Endothelial cell of umbilical vein (primary cell): ENCODE measurements at regions not wholly inside any gene's neighbourhood (a gene's known extent, or its start where the extent isn't known, plus 50 kb on each side); places are given as distances from the start of the nearest gene placed in this dataset.

Experiments used
- BruUV-seq: library from RNA; stranded (reverse); fragments of 400-500 nt; replicated peaks from 2 replicates; lab custom pipeline; 2021; lab: Mats Ljungman, UMichigan
- CTCF ChIA-PET: fragments of 300-600, 350-600 bp; sonication (Branson Sonifier 250); formaldehyde crosslinking; loops from one replicate; lab custom pipeline; 2021; ENCODE audit warnings: antibody characterized with exemption, inconsistent platforms; lab: Charles Lee
- POLR2A ChIA-PET: fragments of 300-600, 350-600 bp; sonication (Branson Sonifier 250); formaldehyde crosslinking; loops from one replicate; lab custom pipeline; 2021; ENCODE audit warnings: antibody characterized with exemption, inconsistent platforms; lab: Charles Lee
- DNase-seq: peaks from one replicate; pipeline ENCODE4 v3.0.0-alpha.2; 2011; ENCODE audit warnings: low read depth, low spot score
- FAIRE-seq: peaks from 2 replicates; lab custom pipeline; 2011; peaks lifted over from hg19 to GRCh38; lab: Jason Lieb, UNC
- H2AFZ ChIP-seq: 2 replicates; pipeline ENCODE4 v1.6.0; 2012; ENCODE audit warnings: low read depth, low read length, control low read depth, inconsistent platforms
- H3K27ac ChIP-seq: 2 replicates; pipeline ENCODE4 v1.5.1; 2011; ENCODE audit warnings: low read depth, mild to moderate bottlenecking, control low read depth, low read length, moderate library complexity; ENCODE audit not compliant: insufficient read depth
- H3K27me3 ChIP-seq, 2 experiments: 2 replicates each; pipeline versions ENCODE4 v1.6.0 to v1.6.1; 2011; ENCODE audit warnings: low read length in 2 of 2, mixed read lengths in 1 of 2; ENCODE audit not compliant: control insufficient read depth in 2 of 2, insufficient read depth in 2 of 2
- H3K36me3 ChIP-seq, 2 experiments: 2 replicates in 1 of 2; 3 replicates in 1 of 2; pipeline ENCODE4 v1.5.1; 2011; ENCODE audit warnings: low read length in 2 of 2, mild to moderate bottlenecking in 1 of 2, moderate library complexity in 1 of 2; ENCODE audit not compliant: control insufficient read depth in 2 of 2, insufficient read depth in 2 of 2; ENCODE audit errors: extremely low read depth in 1 of 2
- H3K4me1 ChIP-seq: 3 replicates; pipeline ENCODE4 v1.5.1; 2011; ENCODE audit warnings: mild to moderate bottlenecking, low read length; ENCODE audit not compliant: control insufficient read depth, insufficient read depth; ENCODE audit errors: extremely low read depth
- H3K4me2 ChIP-seq: 2 replicates; pipeline ENCODE4 v1.6.1; 2011; ENCODE audit warnings: low read length, control low read depth, mixed read lengths; ENCODE audit not compliant: insufficient read depth
- H3K4me3 ChIP-seq, 3 experiments: fragments of 200-600 bp in 1 of 3; sonication (generic), shearing (Covaris generic) in 1 of 3; replicated peaks in 1 of 3; 2 replicates each; pipeline ENCODE4 v1.5.1; 2011 to 2016; ENCODE audit warnings: control low read depth in 3 of 3, low read length in 3 of 3, mild to moderate bottlenecking in 2 of 3, inconsistent platforms in 1 of 3, low read depth in 1 of 3, moderate library complexity in 1 of 3; ENCODE audit not compliant: insufficient read depth in 1 of 3
- H3K79me2 ChIP-seq: 2 replicates; pipeline ENCODE4 v1.6.0; 2012; ENCODE audit warnings: low read length, inconsistent platforms; ENCODE audit not compliant: control insufficient read depth, insufficient read depth
- H3K9ac ChIP-seq: replicated peaks from 2 replicates; pipeline ENCODE3; 2011; ENCODE audit warnings: low read length, control low read depth; ENCODE audit not compliant: insufficient read depth; ENCODE audit errors: extremely low read depth
- H3K9me1 ChIP-seq: replicated peaks from 3 replicates; pipeline ENCODE4 v1.6.0; 2011; ENCODE audit warnings: mild to moderate bottlenecking, low read length; ENCODE audit not compliant: control insufficient read depth, insufficient read depth; ENCODE audit errors: extremely low read depth
- H3K9me3 ChIP-seq: replicated peaks from 2 replicates; pipeline ENCODE4 v1.5.1; 2012; ENCODE audit warnings: low read length, inconsistent platforms; ENCODE audit not compliant: control insufficient read depth, insufficient read depth
- H4K20me1 ChIP-seq: replicated peaks from 2 replicates; pipeline ENCODE3; 2011; ENCODE audit warnings: mild to moderate bottlenecking, low read length; ENCODE audit not compliant: control insufficient read depth, insufficient read depth; ENCODE audit errors: extremely low read depth
- EZH2 ChIP-seq: IDR thresholded peaks from 2 replicates; pipeline ENCODE4 v1.6.1; 2012; ENCODE audit warnings: borderline replicate concordance, low read depth, mild to moderate bottlenecking, moderate library complexity, low read length, inconsistent platforms; ENCODE audit not compliant: severe bottlenecking
- FOS ChIP-seq: IDR thresholded peaks from 2 replicates; pipeline ENCODE4 v1.6.1; 2011; ENCODE audit warnings: mild to moderate bottlenecking, low read length, moderate library complexity, borderline replicate concordance; ENCODE audit not compliant: insufficient read depth
- GATA2 ChIP-seq: IDR thresholded peaks from 2 replicates; pipeline ENCODE4 v1.7.0; 2011; ENCODE audit warnings: low read depth, mild to moderate bottlenecking, moderate library complexity, mixed read lengths, low read length; ENCODE audit not compliant: insufficient read length, insufficient read depth
- JUN ChIP-seq: IDR thresholded peaks from 2 replicates; pipeline ENCODE4 v1.6.1; 2011; ENCODE audit warnings: borderline replicate concordance, low read depth; ENCODE audit not compliant: insufficient read length, insufficient read depth
- MYC ChIP-seq: IDR thresholded peaks from one replicate; pipeline ENCODE4 v1.6.1; 2011; ENCODE audit warnings: mild to moderate bottlenecking, low read depth, low read length
- POLR2A ChIP-seq: IDR thresholded peaks from 2 replicates; pipeline ENCODE4 v1.6.1; 2012; ENCODE audit warnings: low read depth, mild to moderate bottlenecking, control low read depth, low read length
- POLR2AphosphoS5 ChIP-seq: IDR thresholded peaks from 2 replicates; pipeline ENCODE4 v1.6.1; 2012; ENCODE audit warnings: low read depth, mild to moderate bottlenecking, control low read depth, low read length, moderate library complexity; ENCODE audit not compliant: insufficient read depth
- dilution Hi-C: fragments of 300-500 bp; cut with MboI; formaldehyde crosslinking; loops from one replicate; pipeline ENCODE4 v1.15.0; 2019; ENCODE audit warnings: low sequenced_read_pairs; ENCODE audit not compliant: extremely low pct_ligation_motif_present
- intact Hi-C: fragments of 100-400 bp; cut with micrococcal nuclease; formaldehyde crosslinking; loops from one replicate; pipeline ENCODE4 v1.10.0; 2022
- TF ChIP-seq, protein P1 (sequence below), 2 donors: IDR thresholded peaks; 1 replicate in 1 of 2; 2 replicates in 1 of 2; pipeline ENCODE4 v1.5.1; 2011; ENCODE audit warnings: low read length in 2 of 2, mild to moderate bottlenecking in 2 of 2, moderate library complexity in 2 of 2, control low read depth in 1 of 2, inconsistent platforms in 1 of 2, low read depth in 1 of 2; ENCODE audit not compliant: insufficient read depth in 1 of 2; ENCODE audit errors: extremely low read depth in 1 of 2
- TF ChIP-seq, protein P2 (sequence below): IDR thresholded peaks from 2 replicates; pipeline ENCODE4 v1.6.1; 2011; ENCODE audit not compliant: insufficient read depth, insufficient read length

DNA sequence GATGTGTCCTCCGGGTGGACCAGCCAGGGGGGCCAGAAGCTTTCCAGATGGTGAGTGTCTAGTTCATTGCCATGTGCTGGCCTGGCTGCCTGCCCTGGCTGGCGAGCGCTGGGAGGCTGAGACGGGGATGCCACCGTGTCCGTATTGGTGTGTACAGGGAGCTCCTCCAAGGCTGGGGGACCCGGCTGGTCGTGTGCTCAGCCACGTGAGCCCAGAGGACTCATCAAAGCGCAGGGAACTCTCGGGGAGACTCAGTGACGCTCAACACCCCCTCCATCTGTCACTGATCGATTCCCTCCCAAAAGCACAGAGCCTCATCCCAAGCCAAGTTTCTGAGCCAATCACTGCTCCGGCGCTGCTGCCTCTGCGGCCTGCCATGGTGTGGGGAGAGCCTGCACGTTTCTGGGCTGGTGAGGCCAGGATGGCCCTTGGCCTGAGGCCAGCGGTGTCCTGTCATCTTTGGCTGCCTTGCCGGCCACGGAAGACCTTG lies 423.7 kb downstream of the SHANK2 start:
- DNase-seq (no peak), FAIRE-seq (no peak)
- no TSS peak for BruUV-seq
- no peak overlapping the region for H3K4me3 ChIP-seq
- H3K9me1 ChIP-seq, result no peaks in the 10 kb centered on the region
- no peak overlapping the region for H3K9ac ChIP-seq
- H3K36me3 ChIP-seq, result no peaks in the 10 kb centered on the region
- no peaks in the 10 kb centered on the region for H3K79me2 ChIP-seq
- H4K20me1 ChIP-seq, result no peaks in the 10 kb centered on the region
- ChIA-PET CTCF (no interaction called here), POLR2A (no interaction called here)
- H2AFZ ChIP-seq, result no peak overlapping the region
- TF ChIP-seq FOS (no peak), GATA2 (no peak), EZH2 (no peak), POLR2AphosphoS5 (no peak), MYC (no peak), POLR2A (no peak), JUN (no peak)
- TF ChIP-seq, protein P1, sequence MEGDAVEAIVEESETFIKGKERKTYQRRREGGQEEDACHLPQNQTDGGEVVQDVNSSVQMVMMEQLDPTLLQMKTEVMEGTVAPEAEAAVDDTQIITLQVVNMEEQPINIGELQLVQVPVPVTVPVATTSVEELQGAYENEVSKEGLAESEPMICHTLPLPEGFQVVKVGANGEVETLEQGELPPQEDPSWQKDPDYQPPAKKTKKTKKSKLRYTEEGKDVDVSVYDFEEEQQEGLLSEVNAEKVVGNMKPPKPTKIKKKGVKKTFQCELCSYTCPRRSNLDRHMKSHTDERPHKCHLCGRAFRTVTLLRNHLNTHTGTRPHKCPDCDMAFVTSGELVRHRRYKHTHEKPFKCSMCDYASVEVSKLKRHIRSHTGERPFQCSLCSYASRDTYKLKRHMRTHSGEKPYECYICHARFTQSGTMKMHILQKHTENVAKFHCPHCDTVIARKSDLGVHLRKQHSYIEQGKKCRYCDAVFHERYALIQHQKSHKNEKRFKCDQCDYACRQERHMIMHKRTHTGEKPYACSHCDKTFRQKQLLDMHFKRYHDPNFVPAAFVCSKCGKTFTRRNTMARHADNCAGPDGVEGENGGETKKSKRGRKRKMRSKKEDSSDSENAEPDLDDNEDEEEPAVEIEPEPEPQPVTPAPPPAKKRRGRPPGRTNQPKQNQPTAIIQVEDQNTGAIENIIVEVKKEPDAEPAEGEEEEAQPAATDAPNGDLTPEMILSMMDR (IDR thresholded peaks at IDR 0.05; ENCODE audit: extremely low read depth in 1 of 2, insufficient read depth in 1 of 2, low read depth in 1 of 2, low read length in 2 of 2), result no peak
- TF ChIP-seq, protein P2, sequence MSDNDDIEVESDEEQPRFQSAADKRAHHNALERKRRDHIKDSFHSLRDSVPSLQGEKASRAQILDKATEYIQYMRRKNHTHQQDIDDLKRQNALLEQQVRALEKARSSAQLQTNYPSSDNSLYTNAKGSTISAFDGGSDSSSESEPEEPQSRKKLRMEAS, result no peak
- intact Hi-C loops, result no loop called here
- H3K27me3 ChIP-seq, result peaks cover 0 to 5% of the 10 kb centered on the region in 2 experiments
- H3K27ac ChIP-seq, result no peak overlapping the region
- dilution Hi-C loops, result no loop called here
- H3K4me2 ChIP-seq, result no peak overlapping the region
- H3K4me1 ChIP-seq, result no peaks in the 10 kb centered on the region
- H3K9me3 ChIP-seq, result no peaks in the 10 kb centered on the region
